H1 (cell line): ENCODE measurements at regions not wholly inside any gene's neighbourhood (a gene's known extent, or its start where the extent isn't known, plus 50 kb on each side); places are given as distances from the start of the nearest gene placed in this dataset.

Experiments used
- CTCF ChIA-PET: fragments of 300-600 bp; sonication (Branson Sonifier 250); formaldehyde crosslinking; loops from one replicate; lab custom pipeline; 2021; ENCODE audit not compliant: partially characterized antibody; lab: Charles Lee
- POLR2A ChIA-PET: fragments of 300-600 bp; sonication (Branson Sonifier 250); formaldehyde crosslinking; loops from one replicate; lab custom pipeline; 2021; ENCODE audit warnings: inconsistent platforms; ENCODE audit not compliant: partially characterized antibody; lab: Charles Lee
- DNase-seq, 2 experiments: peaks; one replicate each; pipeline versions ENCODE4 v3.0.0 to v3.0.0-alpha.2; 2010 to 2022; ENCODE audit warnings: low spot score in 2 of 2, low read depth in 1 of 2, mixed read lengths in 1 of 2
- FAIRE-seq: peaks from 2 replicates; lab custom pipeline; 2011; peaks lifted over from hg19 to GRCh38; lab: Jason Lieb, UNC
- H2AFZ ChIP-seq: 2 replicates; pipeline ENCODE4 v1.8.1; 2012; ENCODE audit warnings: low read length, inconsistent platforms
- H2AK5ac ChIP-seq: 2 replicates; pipeline ENCODE4 v1.6.1; 2013; ENCODE audit warnings: low read depth, low read length
- H2BK120ac ChIP-seq: replicated peaks from 2 replicates; pipeline ENCODE3; 2013; ENCODE audit warnings: low read depth, low read length, inconsistent platforms
- H2BK12ac ChIP-seq: 2 replicates; pipeline ENCODE4 v1.6.1; 2013; ENCODE audit warnings: low read depth, low read length
- H2BK15ac ChIP-seq: 2 replicates; pipeline ENCODE4 v1.6.1; 2013; ENCODE audit warnings: low read length
- H2BK20ac ChIP-seq: 2 replicates; pipeline ENCODE4 v1.6.1; 2013; ENCODE audit warnings: low read length
- H2BK5ac ChIP-seq: 2 replicates; pipeline ENCODE4 v1.6.1; 2013; ENCODE audit warnings: low read depth, low read length
- H3K14ac ChIP-seq: 2 replicates; pipeline ENCODE4 v1.6.1; 2013; ENCODE audit warnings: inconsistent platforms; ENCODE audit not compliant: insufficient read length
- H3K18ac ChIP-seq: 2 replicates; pipeline ENCODE4 v1.6.1; 2013; ENCODE audit warnings: low read length; ENCODE audit errors: extremely low read depth
- H3K23ac ChIP-seq: 2 replicates; pipeline ENCODE4 v1.6.1; 2013; ENCODE audit warnings: inconsistent platforms; ENCODE audit not compliant: insufficient read length
- H3K23me2 ChIP-seq: 2 replicates; pipeline ENCODE4 v1.6.1; 2013; ENCODE audit warnings: low read depth, low read length
- H3K27ac ChIP-seq: 2 replicates; pipeline ENCODE4 v1.6.1; 2011; ENCODE audit warnings: low read depth, low read length, inconsistent platforms
- H3K27me3 ChIP-seq, 4 experiments: replicated peaks in 1 of 4; 1 replicate in 1 of 4; 2 replicates in 3 of 4; pipeline versions ENCODE4 v1.6.1 to v1.8.1; 2011 to 2013; ENCODE audit warnings: low read length in 3 of 4, mild to moderate bottlenecking in 3 of 4, inconsistent platforms in 2 of 4, mixed read lengths in 2 of 4, moderate library complexity in 1 of 4; ENCODE audit not compliant: control insufficient read depth in 3 of 4, insufficient read depth in 3 of 4; ENCODE audit errors: extremely low read depth in 1 of 4
- H3K36me3 ChIP-seq, 4 experiments: 2 replicates each; pipeline versions ENCODE4 v1.6.1 to v1.8.1; 2011 to 2013; ENCODE audit warnings: mild to moderate bottlenecking in 4 of 4, low read length in 3 of 4, moderate library complexity in 2 of 4, control low read depth in 1 of 4, inconsistent platforms in 1 of 4; ENCODE audit not compliant: insufficient read depth in 4 of 4, control insufficient read depth in 2 of 4
- H3K4ac ChIP-seq: replicated peaks from 2 replicates; pipeline ENCODE3; 2013; ENCODE audit warnings: low read length, low read depth, mixed read lengths, inconsistent platforms; ENCODE audit not compliant: insufficient read length
- H3K4me1 ChIP-seq, 4 experiments: replicated peaks in 1 of 4; 1 replicate in 1 of 4; 2 replicates in 3 of 4; pipeline versions ENCODE4 v1.6.1 to v1.8.1; 2011 to 2013; ENCODE audit warnings: low read length in 3 of 4, inconsistent platforms in 2 of 4, mixed read lengths in 1 of 4; ENCODE audit not compliant: insufficient read depth in 4 of 4, control insufficient read depth in 3 of 4
- H3K4me2 ChIP-seq, 2 experiments: 2 replicates each; pipeline versions ENCODE4 v1.6.1 to v1.8.1; 2011 to 2013; ENCODE audit warnings: low read depth in 2 of 2, low read length in 2 of 2, control low read depth in 1 of 2, inconsistent platforms in 1 of 2, mild to moderate bottlenecking in 1 of 2; ENCODE audit not compliant: insufficient read depth in 1 of 2
- H3K4me3 ChIP-seq, 4 experiments: fragments of 200-600, 300-600 bp in 1 of 4; sonication (generic), shearing (Covaris generic), sonication (Bioruptor Twin) in 1 of 4; 2 replicates each; pipeline versions ENCODE4 v1.5.1 to v1.8.1; 2011 to 2016; ENCODE audit warnings: low read length in 4 of 4, low read depth in 3 of 4, control low read depth in 2 of 4, inconsistent platforms in 2 of 4, mild to moderate bottlenecking in 2 of 4, mixed read lengths in 1 of 4, moderate library complexity in 1 of 4; ENCODE audit not compliant: insufficient read depth in 2 of 4; ENCODE audit errors: extremely low read depth in 1 of 4
- H3K56ac ChIP-seq: replicated peaks from 2 replicates; pipeline ENCODE3; 2013; ENCODE audit warnings: low read depth, mild to moderate bottlenecking, mixed read lengths, low read length, inconsistent platforms; ENCODE audit not compliant: insufficient read length
- H3K79me1 ChIP-seq: 2 replicates; pipeline ENCODE4 v1.6.1; 2013; ENCODE audit warnings: low read depth, low read length, control low read depth
- H3K79me2 ChIP-seq, 2 experiments: 2 replicates each; pipeline versions ENCODE4 v1.6.1 to v1.8.1; 2012 to 2013; ENCODE audit warnings: low read length in 2 of 2, mild to moderate bottlenecking in 2 of 2, inconsistent platforms in 1 of 2; ENCODE audit not compliant: insufficient read depth in 2 of 2, control insufficient read depth in 1 of 2
- H3K9ac ChIP-seq, 4 experiments: replicated peaks in 1 of 4; 1 replicate in 1 of 4; 2 replicates in 3 of 4; pipeline versions ENCODE4 v1.6.1 to v1.8.1; 2011 to 2013; ENCODE audit warnings: low read depth in 3 of 4, low read length in 3 of 4, control low read depth in 2 of 4, mild to moderate bottlenecking in 2 of 4, moderate library complexity in 2 of 4, inconsistent platforms in 1 of 4; ENCODE audit errors: extremely low read depth in 1 of 4
- H3K9me3 ChIP-seq, 2 experiments: 2 replicates each; pipeline versions ENCODE4 v1.6.1 to v1.8.1; 2012 to 2013; ENCODE audit warnings: mild to moderate bottlenecking in 2 of 2, moderate library complexity in 2 of 2, control low read depth in 1 of 2, inconsistent platforms in 1 of 2, low read depth in 1 of 2, low read length in 1 of 2, mixed read lengths in 1 of 2; ENCODE audit not compliant: insufficient read depth in 2 of 2
- H4K20me1 ChIP-seq, 2 experiments: replicated peaks in 1 of 2; 2 replicates each; pipeline versions ENCODE3 to v1.8.1; 2011 to 2013; ENCODE audit warnings: inconsistent platforms in 2 of 2, low read length in 2 of 2, mild to moderate bottlenecking in 1 of 2; ENCODE audit not compliant: insufficient read depth in 2 of 2, control insufficient read depth in 1 of 2
- H4K5ac ChIP-seq: 2 replicates; pipeline ENCODE4 v1.6.1; 2013; ENCODE audit warnings: low read length, low read depth, mixed read lengths, inconsistent platforms; ENCODE audit not compliant: insufficient read length
- H4K8ac ChIP-seq: 2 replicates; pipeline ENCODE4 v1.8.0; 2013; ENCODE audit warnings: mild to moderate bottlenecking, moderate library complexity, low read length, inconsistent platforms; ENCODE audit not compliant: insufficient read depth; ENCODE audit errors: extremely low read depth
- H4K91ac ChIP-seq: replicated peaks from 2 replicates; pipeline ENCODE3; 2013; ENCODE audit warnings: low read length, mixed read lengths, inconsistent platforms; ENCODE audit not compliant: insufficient read length
- BRCA1 ChIP-seq: IDR thresholded peaks from 2 replicates; pipeline ENCODE4 v1.6.1; 2012; ENCODE audit warnings: low read depth, low read length, improper control_type of control experiment
- EZH2 ChIP-seq: fragments of 200-600 bp; sonication (generic); IDR thresholded peaks from 2 replicates; pipeline ENCODE4 v1.7.1; 2012; ENCODE audit warnings: low read depth, mild to moderate bottlenecking, moderate library complexity, low read length, inconsistent platforms; ENCODE audit not compliant: severe bottlenecking
- HDAC2 ChIP-seq, 2 experiments: fragments of 300-600 bp in 1 of 2; sonication (generic) in 1 of 2; IDR thresholded peaks; 2 replicates each; pipeline ENCODE4 v1.6.1; 2011 to 2012; ENCODE audit warnings: low read depth in 2 of 2, low read length in 2 of 2, mild to moderate bottlenecking in 2 of 2, moderate library complexity in 2 of 2, borderline replicate concordance in 1 of 2, inconsistent platforms in 1 of 2
- JUND ChIP-seq: IDR thresholded peaks from 2 replicates; pipeline ENCODE4 v1.6.1; 2011; ENCODE audit warnings: mild to moderate bottlenecking, improper control_type of control experiment, low read length
- MAFK ChIP-seq: IDR thresholded peaks from 2 replicates; pipeline ENCODE4 v1.6.1; 2012; ENCODE audit warnings: low read depth, mild to moderate bottlenecking, improper control_type of control experiment, low read length
- RAD21 ChIP-seq, 2 experiments: IDR thresholded peaks in 1 of 2; conservative IDR thresholded peaks in 1 of 2; 2 replicates each; pipeline ENCODE4 v1.6.1; 2011; ENCODE audit warnings: low read depth in 2 of 2, low read length in 2 of 2, improper control_type of control experiment in 1 of 2, inconsistent platforms in 1 of 2, mild to moderate bottlenecking in 1 of 2, moderate library complexity in 1 of 2
- RBBP5 ChIP-seq: IDR thresholded peaks from 2 replicates; pipeline ENCODE4 v1.7.1; 2012; ENCODE audit warnings: low read depth, mild to moderate bottlenecking, inconsistent platforms, low read length, moderate library complexity, borderline replicate concordance
- SIN3A ChIP-seq, 2 experiments: IDR thresholded peaks in 1 of 2; conservative IDR thresholded peaks in 1 of 2; 2 replicates each; pipeline ENCODE4 v1.6.1; 2011 to 2012; ENCODE audit warnings: low read length in 2 of 2, improper control_type of control experiment in 1 of 2, low read depth in 1 of 2, mild to moderate bottlenecking in 1 of 2
- SIX5 ChIP-seq: IDR thresholded peaks from 2 replicates; pipeline ENCODE4 v1.6.1; 2011; ENCODE audit warnings: mild to moderate bottlenecking, low read depth, low read length
- SP4 ChIP-seq: IDR thresholded peaks from 2 replicates; pipeline ENCODE4 v1.6.1; 2012; ENCODE audit warnings: low read length, inconsistent platforms
- SRF ChIP-seq: IDR thresholded peaks from 2 replicates; pipeline ENCODE4 v1.6.1; 2011; ENCODE audit warnings: mild to moderate bottlenecking, low read depth, low read length, moderate library complexity
- SUZ12 ChIP-seq: fragments of 200-600 bp; sonication (generic); IDR thresholded peaks from 2 replicates; pipeline ENCODE4 v1.6.1; 2012; ENCODE audit warnings: mild to moderate bottlenecking, inconsistent platforms, low read length, moderate library complexity, mixed read lengths
- TAF1 ChIP-seq: IDR thresholded peaks from 2 replicates; pipeline ENCODE4 v1.6.1; 2011; ENCODE audit warnings: mild to moderate bottlenecking, low read depth, low read length
- TBP ChIP-seq: IDR thresholded peaks from 2 replicates; pipeline ENCODE4 v1.6.1; 2011; ENCODE audit warnings: low read depth, low read length, improper control_type of control experiment
- ZNF274 ChIP-seq: IDR thresholded peaks from 2 replicates; pipeline ENCODE4 v1.7.0; 2012; ENCODE audit warnings: low read length, borderline replicate concordance; ENCODE audit errors: extremely low read depth
- WGBS, 2 experiments: shearing (Covaris generic) in 1 of 2; methylation state at CpG; one replicate each; pipeline versions ENCODE4 v1.1.6 to v1.1.7; 2013 to 2015; ENCODE audit warnings: low lambda C conversion rate in 2 of 2, mixed read lengths in 2 of 2, inconsistent platforms in 1 of 2, low coverage in 1 of 2, missing lambda C conversion rate in 1 of 2; ENCODE audit not compliant: insufficient replicate concordance in 2 of 2, insufficient coverage in 1 of 2, insufficient read length in 1 of 2; ENCODE audit errors: extremely low coverage in 1 of 2, missing lambda C conversion rate in 1 of 2; 5-methylcytosine and 5-hydroxymethylcytosine counted together

DNA sequence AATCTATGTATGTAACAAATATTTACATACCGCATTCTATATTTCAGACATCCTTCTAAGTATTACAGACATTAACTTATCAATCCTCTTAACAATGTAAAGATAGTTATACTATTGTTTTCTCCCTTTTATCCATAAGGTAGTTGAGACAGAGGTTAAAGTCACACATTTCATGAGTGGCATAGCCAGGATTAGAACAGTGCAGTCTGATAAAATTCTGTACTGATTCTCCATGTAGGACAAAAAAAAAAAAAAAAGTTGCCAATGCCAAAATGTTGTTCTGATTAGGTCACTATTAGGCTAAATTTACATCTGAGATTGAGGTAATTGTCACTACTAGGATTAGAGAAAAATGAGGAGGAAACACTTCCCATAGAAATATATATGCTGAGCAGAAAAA, 629.2 kb downstream of the OTOL1 start:
- H2BK5ac ChIP-seq = no peak overlapping the region
- no peaks in the 10 kb centered on the region for H3K79me1 ChIP-seq
- no peak overlapping the region for H2BK20ac ChIP-seq
- no peaks in the 10 kb centered on the region for H3K79me2 ChIP-seq
- no peaks in the 10 kb centered on the region for H3K27me3 ChIP-seq
- no peak overlapping the region for H3K23ac ChIP-seq
- no peak for FAIRE-seq
- H2BK12ac ChIP-seq = no peak overlapping the region
- H4K5ac ChIP-seq = no peak overlapping the region
- no peak overlapping the region for H2AFZ ChIP-seq
- H3K14ac ChIP-seq = no peak overlapping the region
- no peak overlapping the region for H3K18ac ChIP-seq
- H3K23me2 ChIP-seq = no peaks in the 10 kb centered on the region
- H4K20me1 ChIP-seq = no peaks in the 10 kb centered on the region
- H3K27ac ChIP-seq = no peak overlapping the region
- no peak overlapping the region for H2AK5ac ChIP-seq
- ChIA-PET CTCF (no interaction called here), POLR2A (no interaction called here)
- H3K4me3 ChIP-seq = no peak overlapping the region
- no peaks in the 10 kb centered on the region for H3K36me3 ChIP-seq
- no peak for DNase-seq
- no peak overlapping the region for H3K4ac ChIP-seq
- H3K56ac ChIP-seq = no peak overlapping the region
- 95% methylated on average over 1 of the region's 1 CpG; no CpG with 5 or more reads in 1 of the 2 experiments for WGBS, 2 experiments
- H4K8ac ChIP-seq = no peak overlapping the region
- H3K9me3 ChIP-seq = no peaks in the 10 kb centered on the region
- H2BK15ac ChIP-seq = no peak overlapping the region
- no peak overlapping the region for H3K4me2 ChIP-seq
- H3K4me1 ChIP-seq = no peaks in the 10 kb centered on the region
- H4K91ac ChIP-seq = no peak overlapping the region
- H3K9ac ChIP-seq = no peak overlapping the region
- no peak overlapping the region for H2BK120ac ChIP-seq
- TF ChIP-seq RBBP5 = no peak
- no peak for TF ChIP-seq MAFK
- TF ChIP-seq SIX5 = no peak
- no peak for TF ChIP-seq HDAC2 (IDR thresholded peaks at IDR 0.05; ENCODE audit: borderline replicate concordance in 1 of 2, low read depth in 2 of 2, low read length in 2 of 2)
- TF ChIP-seq SUZ12 = no peak
- TF ChIP-seq SP4 = no peak
- no peak for TF ChIP-seq BRCA1
- TF ChIP-seq SRF = no peak
- TF ChIP-seq RAD21 (IDR thresholded peaks at IDR 0.05 in 1 of 2, conservative IDR thresholded peaks at IDR 0.05 in 1 of 2; ENCODE audit: low read depth in 2 of 2, low read length in 2 of 2) = no peak
- TF ChIP-seq EZH2 = no peak
- no peak for TF ChIP-seq TBP
- no peak for TF ChIP-seq JUND
- no peak for TF ChIP-seq SIN3A (conservative IDR thresholded peaks at IDR 0.05 in 1 of 2, IDR thresholded peaks at IDR 0.05 in 1 of 2; ENCODE audit: low read depth in 1 of 2, low read length in 2 of 2)
- TF ChIP-seq ZNF274 = no peak
- no peak for TF ChIP-seq TAF1
